PC-3 (cell line): ENCODE measurements at regions not wholly inside any gene's neighbourhood (a gene's known extent, or its start where the extent isn't known, plus 50 kb on each side); places are given as distances from the start of the nearest gene placed in this dataset.
A peak's percentile ranks its signal among the peaks of the same experiment; 100 is the strongest.

Source experiments
- ATAC-seq: fragments of 200-7000 bp; cut with Tn5 transposase; 2 replicates; pipeline ENCODE4 v1.9.1; 2020; ENCODE audit warnings: mild to moderate bottlenecking, moderate library complexity
- BruUV-seq: library from RNA; stranded (reverse); fragments of 400-500 nt; replicated peaks from 2 replicates; lab custom pipeline; 2021; lab: Mats Ljungman, UMichigan
- CTCF ChIA-PET: fragments of 300-600 bp; sonication (Branson Sonifier 250); formaldehyde crosslinking; loops from one replicate; lab custom pipeline; 2022; ENCODE audit warnings: antibody characterized with exemption; lab: Charles Lee
- POLR2A ChIA-PET: fragments of 300-600 bp; sonication (Branson Sonifier 250); formaldehyde crosslinking; loops from one replicate; lab custom pipeline; 2022; ENCODE audit warnings: antibody characterized with exemption; ENCODE audit not compliant: unreplicated experiment; lab: Charles Lee
- DNase-seq: peaks from one replicate; pipeline ENCODE4 v3.0.0-alpha.2; 2015
- H2AFZ ChIP-seq: fragments of 300-600 bp; sonication (generic); 2 replicates; pipeline ENCODE4 v1.6.0; 2016; ENCODE audit warnings: antibody characterized with exemption, low read length
- H3F3A ChIP-seq: fragments of 300-600 bp; sonication (generic); one replicate; pipeline ENCODE4 v1.6.0; 2017; ENCODE audit warnings: antibody characterized with exemption, low read length, control low read depth, mild to moderate bottlenecking; ENCODE audit not compliant: unreplicated experiment
- H3K27ac ChIP-seq: fragments of 300-600 bp; sonication (generic); 2 replicates; pipeline ENCODE4 v1.5.1; 2016; ENCODE audit warnings: mild to moderate bottlenecking, low read length
- H3K27me3 ChIP-seq: fragments of 300-600 bp; sonication (generic); 2 replicates; pipeline ENCODE4 v1.6.1; 2016; ENCODE audit warnings: low read length, mixed read lengths
- H3K36me3 ChIP-seq: fragments of 300-600 bp; sonication (generic); 2 replicates; pipeline ENCODE4 v1.6.1; 2016; ENCODE audit warnings: low read depth, mixed run types, low read length, mixed read lengths
- H3K4me1 ChIP-seq: fragments of 300-600 bp; sonication (generic); 2 replicates; pipeline ENCODE4 v1.5.1; 2016; ENCODE audit warnings: low read length; ENCODE audit not compliant: insufficient read depth
- H3K4me2 ChIP-seq: fragments of 300-600 bp; sonication (generic); 2 replicates; pipeline ENCODE4 v1.6.0; 2016; ENCODE audit warnings: low read length
- H3K4me3 ChIP-seq: fragments of 300-600 bp; sonication (generic); 2 replicates; pipeline ENCODE4 v1.5.1; 2016; ENCODE audit warnings: mild to moderate bottlenecking, low read length, mixed read lengths
- H3K79me2 ChIP-seq: fragments of 300-600 bp; sonication (generic); 2 replicates; pipeline ENCODE4 v1.6.1; 2017; ENCODE audit warnings: low read length, mixed read lengths
- H3K9ac ChIP-seq: fragments of 300-600 bp; sonication (generic); 2 replicates; pipeline ENCODE4 v1.6.0; 2016; ENCODE audit warnings: mild to moderate bottlenecking, low read length
- H3K9me2 ChIP-seq: fragments of 300-600 bp; sonication (generic); replicated peaks from 2 replicates; pipeline ENCODE4 v1.6.1; 2016; ENCODE audit warnings: mixed run types, low read length, mixed read lengths
- H3K9me3 ChIP-seq: fragments of 300-600 bp; sonication (generic); 2 replicates; pipeline ENCODE4 v1.6.1; 2016; ENCODE audit warnings: low read length, mixed read lengths
- H4K20me1 ChIP-seq: fragments of 300-600 bp; sonication (generic); 2 replicates; pipeline ENCODE4 v1.6.1; 2016; ENCODE audit warnings: low read length, mixed read lengths
- EZH2 ChIP-seq: fragments of 300-600 bp; sonication (generic); IDR thresholded peaks from one replicate; pipeline ENCODE4 v1.6.1; 2017; ENCODE audit warnings: antibody characterized with exemption, mild to moderate bottlenecking, low read length; ENCODE audit not compliant: unreplicated experiment
- EZH2phosphoT487 ChIP-seq: fragments of 300-600 bp; sonication (generic); IDR thresholded peaks from 2 replicates; pipeline ENCODE4 v1.6.1; 2018; ENCODE audit warnings: mild to moderate bottlenecking, antibody characterized with exemption, low read length, borderline replicate concordance
- intact Hi-C: fragments of 100-400 bp; cut with micrococcal nuclease; formaldehyde crosslinking; loops from 2 replicates; pipeline ENCODE4 v1.9.0; 2023
- TF ChIP-seq, protein P1 (sequence below): fragments of 300-600 bp; sonication (generic); conservative IDR thresholded peaks from 2 replicates; pipeline ENCODE4 v1.5.1; 2017; ENCODE audit warnings: antibody characterized with exemption, low read depth, mild to moderate bottlenecking, low read length

DNA sequence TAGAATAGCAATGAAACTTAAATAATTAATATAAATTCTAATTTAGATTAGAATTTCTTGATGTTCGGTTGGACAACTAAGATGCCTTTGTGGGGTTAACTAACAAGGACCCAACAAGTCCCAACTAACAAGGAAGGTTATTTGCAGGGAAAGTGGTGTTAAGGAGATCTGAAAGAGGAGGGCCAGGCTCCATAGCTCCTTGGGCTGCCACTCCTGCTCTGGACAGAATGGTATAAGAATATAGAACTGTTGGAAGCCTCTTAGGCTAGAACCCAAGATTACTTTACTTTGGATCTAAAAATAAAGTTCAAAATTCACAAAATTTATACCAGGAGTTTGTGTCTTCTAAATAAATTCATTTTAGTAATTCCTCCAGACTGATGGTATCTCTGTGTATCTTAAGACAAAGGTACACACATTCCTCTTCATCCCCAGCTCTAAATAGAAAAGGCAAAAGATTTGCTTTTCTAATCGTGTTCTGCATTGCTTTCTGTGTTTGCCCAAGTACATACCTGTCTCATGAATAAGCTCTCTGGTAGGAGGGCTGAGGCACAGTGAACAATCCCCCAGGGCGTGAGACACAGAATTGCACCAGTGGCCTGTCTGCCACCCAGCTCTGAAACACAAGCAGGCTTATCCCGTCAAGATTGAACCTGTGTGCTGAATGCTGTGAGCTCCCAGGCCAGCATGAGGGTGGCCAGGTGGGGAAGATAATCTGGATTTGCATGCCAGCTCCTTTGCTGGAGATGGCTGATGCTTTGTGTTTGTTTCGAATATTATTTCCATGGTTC lies 176.0 kb downstream of the ACKR3 start:
- DNase-seq: peak; percentile 89
- H3K9me3 ChIP-seq: no peaks in the 10 kb centered on the region
- no peaks in the 10 kb centered on the region for H3K27me3 ChIP-seq
- intact Hi-C loops: no loop called here
- POLR2A ChIA-PET: interaction anchor here (0.5 kb wide), 1 partner anchor 23 kb away, joined by 3 read pairs; no protein-coding TSS in a partner anchor
- no peaks in the 10 kb centered on the region for H4K20me1 ChIP-seq
- H3K9ac ChIP-seq: no peak overlapping the region
- no peaks in the 10 kb centered on the region for H3K9me2 ChIP-seq
- H3K36me3 ChIP-seq: no peaks in the 10 kb centered on the region
- H3K79me2 ChIP-seq: no peaks in the 10 kb centered on the region
- no peak for TF ChIP-seq EZH2
- TF ChIP-seq, protein P1, sequence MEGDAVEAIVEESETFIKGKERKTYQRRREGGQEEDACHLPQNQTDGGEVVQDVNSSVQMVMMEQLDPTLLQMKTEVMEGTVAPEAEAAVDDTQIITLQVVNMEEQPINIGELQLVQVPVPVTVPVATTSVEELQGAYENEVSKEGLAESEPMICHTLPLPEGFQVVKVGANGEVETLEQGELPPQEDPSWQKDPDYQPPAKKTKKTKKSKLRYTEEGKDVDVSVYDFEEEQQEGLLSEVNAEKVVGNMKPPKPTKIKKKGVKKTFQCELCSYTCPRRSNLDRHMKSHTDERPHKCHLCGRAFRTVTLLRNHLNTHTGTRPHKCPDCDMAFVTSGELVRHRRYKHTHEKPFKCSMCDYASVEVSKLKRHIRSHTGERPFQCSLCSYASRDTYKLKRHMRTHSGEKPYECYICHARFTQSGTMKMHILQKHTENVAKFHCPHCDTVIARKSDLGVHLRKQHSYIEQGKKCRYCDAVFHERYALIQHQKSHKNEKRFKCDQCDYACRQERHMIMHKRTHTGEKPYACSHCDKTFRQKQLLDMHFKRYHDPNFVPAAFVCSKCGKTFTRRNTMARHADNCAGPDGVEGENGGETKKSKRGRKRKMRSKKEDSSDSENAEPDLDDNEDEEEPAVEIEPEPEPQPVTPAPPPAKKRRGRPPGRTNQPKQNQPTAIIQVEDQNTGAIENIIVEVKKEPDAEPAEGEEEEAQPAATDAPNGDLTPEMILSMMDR: no peak
- TF ChIP-seq EZH2phosphoT487: no peak
- H3K4me2 ChIP-seq: peak overlapping the region; percentile 59
- H3F3A ChIP-seq: no peaks in the 10 kb centered on the region
- CTCF ChIA-PET: interaction anchor here (0.7 kb wide), 1 partner anchor 1162 kb away, joined by 3 read pairs; no protein-coding TSS in a partner anchor
- ATAC-seq: peak; percentile 90
- no peak overlapping the region for H3K4me3 ChIP-seq
- peaks cover 62% of the 10 kb centered on the region for H3K4me1 ChIP-seq
- H2AFZ ChIP-seq: no peak overlapping the region; the same call in 1 of the 2 replicates
- H3K27ac ChIP-seq: peak overlapping the region; percentile 5; the same call in 1 of the 2 replicates
- no TSS peak for BruUV-seq

DNA sequence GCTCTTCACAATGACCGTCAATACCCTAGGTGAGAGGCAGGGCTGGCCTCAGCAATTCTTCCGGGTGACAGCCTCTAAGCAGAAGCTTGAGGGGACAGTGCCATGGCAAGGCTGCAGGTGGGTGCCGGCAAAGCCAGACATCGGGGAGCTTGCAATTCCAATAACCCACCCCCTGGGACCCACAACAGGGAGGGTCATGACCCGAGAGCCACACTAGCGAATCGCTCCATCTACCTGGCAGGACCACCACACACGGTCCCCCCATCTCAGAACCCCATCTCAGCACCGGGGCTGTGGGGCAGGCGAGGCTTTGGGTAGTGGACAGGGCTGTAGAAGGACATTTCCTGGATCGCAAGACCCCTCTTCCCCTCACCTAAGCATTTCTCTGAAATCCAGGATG lies 177.2 kb downstream of the ACKR3 start:
- Histone ChIP-seq H3K9me3 (no peaks in the 10 kb centered on the region), H3K9me2 (no peaks in the 10 kb centered on the region), H4K20me1 (no peaks in the 10 kb centered on the region), H3K79me2 (no peaks in the 10 kb centered on the region), H2AFZ (no peak overlapping the region), H3K4me3 (no peak overlapping the region), H3K4me1 (peaks cover 63% of the 10 kb centered on the region), H3K27me3 (no peaks in the 10 kb centered on the region), H3K4me2 (no peak overlapping the region), H3K36me3 (no peaks in the 10 kb centered on the region), H3K9ac (no peak overlapping the region), H3F3A (no peaks in the 10 kb centered on the region), H3K27ac (no peak overlapping the region)
- no peak for ATAC-seq
- DNase-seq: no peak
- POLR2A ChIA-PET: interaction anchor here (0.7 kb wide), 1 partner anchor 719 kb away, joined by 3 read pairs; no protein-coding TSS in a partner anchor
- intact Hi-C loops: no loop called here
- BruUV-seq: no TSS peak
- TF ChIP-seq, protein P1: no peak
- no peak for TF ChIP-seq EZH2
- no peak for TF ChIP-seq EZH2phosphoT487
- CTCF ChIA-PET: no interaction called here

DNA sequence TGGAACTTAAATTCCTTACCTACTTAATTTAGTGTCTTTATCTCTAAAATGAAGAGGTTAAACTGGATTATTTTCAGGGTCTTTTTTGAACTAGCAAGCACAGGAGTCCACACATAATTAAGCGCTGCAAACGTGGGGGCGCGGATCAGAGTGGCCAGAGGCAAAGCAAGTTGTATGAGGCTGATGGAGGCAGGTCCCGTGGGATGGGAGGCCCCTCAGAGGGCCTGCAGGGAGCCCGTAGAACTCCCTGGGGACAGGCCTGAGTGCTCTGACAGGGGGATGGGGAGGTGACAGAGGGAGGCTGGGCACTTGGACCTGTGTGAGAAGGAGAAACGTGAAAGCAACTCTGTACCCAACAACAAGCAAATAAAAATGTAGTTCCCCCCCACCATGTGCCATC lies 177.8 kb downstream of the ACKR3 start:
- intact Hi-C loops: no loop called here
- H3K4me3 ChIP-seq: no peak overlapping the region

More for the DNA sequence above, 177.8 kb downstream of the ACKR3 start:
- POLR2A ChIA-PET: no interaction called here
- CTCF ChIA-PET: no interaction called here
- TF ChIP-seq EZH2: no peak
- TF ChIP-seq, protein P1: no peak
- TF ChIP-seq EZH2phosphoT487: no peak
- H3K4me1 ChIP-seq: peaks cover 63% of the 10 kb centered on the region
- H3K27ac ChIP-seq: no peak overlapping the region
- H3K9me3 ChIP-seq: no peaks in the 10 kb centered on the region
- H3K4me2 ChIP-seq: no peak overlapping the region
- H3K36me3 ChIP-seq: no peaks in the 10 kb centered on the region
- H3K79me2 ChIP-seq: no peaks in the 10 kb centered on the region
- no peak overlapping the region for H2AFZ ChIP-seq
- ATAC-seq (no peak), DNase-seq (no peak)
- H3K9ac ChIP-seq: no peak overlapping the region
- H3K27me3 ChIP-seq: no peaks in the 10 kb centered on the region
- BruUV-seq: no TSS peak
- no peaks in the 10 kb centered on the region for H3F3A ChIP-seq
- H4K20me1 ChIP-seq: no peaks in the 10 kb centered on the region
- no peaks in the 10 kb centered on the region for H3K9me2 ChIP-seq
